CD4-positive, alpha-beta T cell treated with Interleukin-2 at 100 ng/mL for 4 hours (primary cell): ENCODE measurements at regions not wholly inside any gene's neighbourhood (a gene's known extent, or its start where the extent isn't known, plus 50 kb on each side); places are given as distances from the start of the nearest gene placed in this dataset.

ENCODE experiments used
- DNase-seq: peaks from one replicate; pipeline ENCODE4 v3.0.0-alpha.2; 2020; ENCODE audit warnings: low spot score

DNA sequence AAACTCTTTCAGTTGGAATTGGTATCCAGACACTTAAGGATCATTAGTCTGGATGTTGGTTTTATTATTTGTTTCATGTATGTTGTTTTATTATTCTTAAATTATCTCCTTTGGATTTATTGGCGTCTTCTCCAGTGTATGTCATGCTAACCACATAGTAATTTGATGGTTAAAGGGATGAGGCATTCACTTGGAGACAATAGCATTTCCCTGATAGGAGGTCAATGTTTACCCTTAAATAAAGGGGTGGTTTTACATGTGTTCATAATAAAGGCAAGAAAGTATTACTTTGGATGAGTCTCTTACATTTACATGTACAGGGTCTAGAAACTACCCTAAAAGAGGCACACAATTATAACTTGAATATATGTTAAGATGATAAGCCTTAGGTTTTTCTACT lies 51.2 kb upstream of the RNF144B start:
- no peak for DNase-seq

DNA sequence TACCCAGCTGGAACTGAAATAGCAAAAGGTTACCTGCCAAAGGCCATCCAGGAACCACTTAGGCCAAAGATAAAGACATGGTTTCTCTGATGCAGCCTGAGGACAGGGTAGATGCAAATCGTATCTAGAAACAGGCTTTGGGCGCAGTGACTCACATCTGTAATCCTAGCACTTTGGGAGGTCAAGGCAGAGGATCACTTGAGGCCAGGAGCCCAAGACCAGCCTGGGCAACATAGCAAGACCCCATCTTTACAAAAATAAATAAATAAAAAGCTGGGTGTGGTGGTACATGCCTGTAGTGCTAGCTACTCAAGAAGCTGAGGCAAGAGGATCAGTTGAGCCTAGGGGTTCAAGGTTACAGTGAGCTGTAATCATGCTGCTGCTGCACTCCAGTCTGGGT lies 52.9 kb upstream of the RNF144B start:
- DNase-seq: no peak

DNA sequence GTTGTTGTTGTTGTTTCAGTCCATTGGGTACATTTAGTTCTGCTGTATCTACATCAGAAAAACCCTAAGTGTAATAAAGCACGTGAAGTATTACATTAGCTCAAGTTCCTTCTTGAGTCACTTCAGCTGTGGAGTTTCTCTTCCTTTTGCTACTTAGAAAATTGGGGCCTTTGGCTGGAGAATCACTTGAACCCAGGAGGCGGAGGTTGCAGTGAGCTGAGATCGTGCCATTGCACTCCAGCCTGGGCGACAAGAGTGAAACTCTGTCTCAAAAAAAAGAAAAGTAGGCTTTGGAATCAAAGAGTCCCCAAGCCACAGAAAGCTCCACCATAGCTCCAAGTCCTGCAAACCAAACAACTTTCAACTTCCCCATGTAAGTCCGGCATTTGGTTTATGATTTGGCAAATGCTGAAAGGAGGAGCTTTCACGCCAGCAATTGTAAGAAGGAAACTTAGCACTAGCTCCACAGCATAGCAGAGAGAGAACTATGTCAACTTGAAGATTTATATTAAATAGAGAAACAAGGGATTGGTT lies 56.5 kb upstream of the RNF144B start:
- DNase-seq: no peak

DNA sequence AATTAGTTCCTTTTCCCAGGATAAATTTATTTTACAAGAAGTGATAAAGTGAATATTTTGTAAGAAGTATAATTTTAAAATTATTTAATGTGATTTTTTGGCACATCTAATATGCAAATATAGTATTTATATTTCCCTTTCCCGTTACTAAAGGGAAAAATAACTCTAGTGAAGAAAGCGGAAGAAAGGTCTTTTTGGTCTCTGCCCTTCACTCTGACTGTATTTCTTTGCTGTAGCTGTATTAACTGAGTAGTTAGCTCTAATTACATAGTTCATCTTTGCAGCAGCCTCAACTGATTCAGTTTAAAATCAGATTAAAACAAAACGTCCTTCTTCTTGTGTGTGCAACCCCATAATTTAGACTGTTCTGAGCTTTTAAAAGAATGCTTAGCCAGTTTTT lies 57.4 kb upstream of the RNF144B start:
- no peak for DNase-seq

DNA sequence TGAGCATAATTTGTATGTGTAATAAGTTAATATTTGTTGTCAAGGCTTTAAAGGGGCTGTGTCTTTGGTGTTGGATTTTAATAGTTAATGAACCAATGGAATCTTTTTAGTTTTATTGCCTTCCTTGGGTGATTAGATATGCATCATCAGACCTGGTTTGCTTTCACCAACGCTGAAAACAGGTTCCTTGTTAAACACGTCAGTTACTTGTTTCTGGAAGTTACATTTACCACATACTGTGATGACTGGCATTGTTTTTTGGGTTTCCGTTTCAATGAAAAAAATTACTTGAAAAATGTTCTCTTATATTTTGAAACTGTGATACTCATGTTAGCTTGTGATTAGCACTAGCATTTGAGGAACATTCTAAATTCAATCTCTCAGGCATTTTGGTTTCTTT lies 58.6 kb upstream of the RNF144B start:
- no peak for DNase-seq

DNA sequence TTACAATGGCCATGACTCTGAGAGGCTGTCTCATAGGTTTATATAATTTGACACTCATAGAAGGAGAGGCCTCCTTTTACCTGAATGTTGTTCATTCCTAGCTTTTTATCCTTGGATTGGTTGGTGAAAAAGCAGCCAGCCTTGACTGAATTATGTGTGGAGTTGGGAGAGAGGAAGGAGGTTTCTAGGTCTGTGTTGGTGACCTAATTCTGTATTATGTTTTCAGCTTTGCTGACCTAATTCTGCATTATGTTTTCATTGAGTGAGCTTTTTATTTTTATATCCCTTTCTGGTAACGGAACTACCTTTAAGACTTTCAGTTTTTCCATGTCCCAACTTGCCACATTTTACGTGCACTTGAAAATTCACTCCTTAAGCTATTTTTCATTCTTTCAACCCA lies 59.1 kb upstream of the RNF144B start:
- no peak for DNase-seq

DNA sequence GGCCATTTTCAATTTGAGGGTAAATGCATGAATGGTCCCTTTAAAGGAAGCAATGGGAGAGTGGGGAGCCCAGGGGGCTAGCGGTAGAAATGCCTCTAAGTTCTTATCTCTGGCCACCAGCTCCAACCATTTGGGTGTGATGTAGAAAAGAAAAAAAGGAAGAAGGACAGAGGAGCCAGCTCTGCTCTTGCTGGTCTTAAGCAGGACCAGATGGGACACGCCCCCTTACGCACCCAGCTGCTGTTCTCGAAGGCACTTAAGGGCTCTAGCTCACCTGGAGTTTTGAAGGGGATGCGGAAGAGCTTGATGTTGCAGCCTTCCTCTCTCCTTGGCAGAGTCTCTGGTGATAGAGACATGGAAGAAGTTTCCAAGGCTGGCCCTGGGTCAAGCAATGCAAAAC lies 59.5 kb upstream of the RNF144B start:
- no peak for DNase-seq

DNA sequence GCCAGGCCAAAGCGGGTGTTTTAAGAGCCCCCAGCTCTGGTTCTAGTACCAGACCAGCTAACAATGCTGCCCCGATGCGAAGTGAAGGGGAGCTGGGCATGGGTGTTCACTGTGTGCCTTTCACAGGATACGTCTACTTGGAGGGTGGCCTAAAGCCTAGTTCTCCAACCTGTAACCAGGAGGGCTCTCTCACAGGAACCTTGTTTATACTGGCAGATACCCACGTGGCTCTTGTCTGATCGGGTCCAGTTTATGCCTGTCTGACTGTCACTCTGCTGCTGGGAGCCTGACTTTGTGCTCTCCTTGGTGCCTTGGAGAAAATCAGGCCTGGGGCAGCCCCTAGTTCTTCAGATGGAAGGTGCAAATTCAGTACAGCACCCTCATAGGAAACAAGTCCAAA lies 60.2 kb upstream of the RNF144B start:
- no peak for DNase-seq

DNA sequence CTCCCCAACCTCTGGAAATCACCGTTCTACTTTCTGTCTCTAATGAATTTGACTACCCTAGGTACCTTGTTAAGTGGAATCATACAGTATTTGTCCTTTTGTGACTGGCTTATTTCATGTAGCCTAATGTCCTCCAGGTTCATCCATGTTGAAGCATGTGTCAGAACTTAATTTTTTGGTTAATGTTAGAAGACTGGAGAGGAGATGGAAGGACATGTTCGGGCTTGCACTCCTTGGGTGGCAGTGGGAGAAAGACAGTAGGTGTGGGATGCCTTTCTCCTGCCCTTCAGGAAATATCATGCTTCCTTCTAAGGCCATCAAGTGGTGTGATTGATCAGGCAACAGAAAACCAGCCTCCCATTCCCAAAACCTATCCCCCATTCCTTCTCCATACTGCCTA lies 61.1 kb upstream of the RNF144B start:
- DNase-seq: no peak

DNA sequence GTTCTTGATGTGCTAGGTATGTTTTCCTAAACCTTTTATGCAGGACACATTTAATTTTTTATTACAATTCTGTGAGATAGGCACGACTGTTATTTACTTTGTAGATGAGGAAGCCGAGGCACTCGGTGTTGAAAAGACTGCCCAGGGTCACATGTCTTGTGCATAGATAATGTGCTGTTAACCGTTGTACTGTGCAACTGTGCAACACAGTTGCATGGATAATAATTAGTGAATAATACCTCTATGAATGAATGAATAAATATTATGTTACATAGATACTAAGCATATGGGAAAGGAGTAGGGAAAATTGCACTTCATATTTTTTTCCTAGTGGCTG lies 60.3 kb upstream of the DEK start:
- no peak for DNase-seq

DNA sequence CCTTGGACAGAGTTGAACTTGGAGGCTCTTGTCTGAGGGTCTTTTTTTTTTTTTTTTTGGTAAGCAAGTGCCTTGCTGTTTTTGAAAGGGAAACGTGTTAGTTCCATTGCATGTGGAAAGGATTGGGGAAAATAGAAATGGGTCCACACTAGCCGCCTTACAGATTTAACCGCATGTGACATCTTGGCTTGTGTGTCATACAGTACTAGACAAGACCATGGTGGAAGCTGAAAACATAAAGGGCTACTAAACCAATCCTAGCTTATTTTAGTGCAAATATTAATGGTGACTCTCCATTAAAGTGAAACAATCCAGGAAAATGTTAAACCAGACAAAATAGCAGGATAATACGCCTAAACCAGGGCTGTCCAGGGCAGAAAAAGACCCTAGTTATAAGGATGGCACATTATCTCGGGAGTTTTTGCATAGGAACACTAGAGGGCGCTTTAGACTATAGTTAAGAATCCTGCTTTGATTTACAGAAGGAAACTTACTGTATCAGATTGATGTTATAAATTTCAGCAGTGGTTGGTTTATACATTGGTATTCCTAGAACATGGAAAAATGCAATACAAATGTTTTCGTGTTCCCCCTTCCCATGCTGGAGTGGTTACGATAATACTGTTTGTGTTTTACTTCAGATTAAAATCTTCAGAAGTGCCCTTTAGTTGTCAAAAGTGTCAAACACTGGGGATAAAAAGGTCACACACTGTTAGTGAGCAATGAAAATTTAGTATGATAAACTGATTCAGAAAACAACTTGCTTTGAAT lies 59.8 kb upstream of the DEK start:
- DNase-seq: peak; percentile 57

DNA sequence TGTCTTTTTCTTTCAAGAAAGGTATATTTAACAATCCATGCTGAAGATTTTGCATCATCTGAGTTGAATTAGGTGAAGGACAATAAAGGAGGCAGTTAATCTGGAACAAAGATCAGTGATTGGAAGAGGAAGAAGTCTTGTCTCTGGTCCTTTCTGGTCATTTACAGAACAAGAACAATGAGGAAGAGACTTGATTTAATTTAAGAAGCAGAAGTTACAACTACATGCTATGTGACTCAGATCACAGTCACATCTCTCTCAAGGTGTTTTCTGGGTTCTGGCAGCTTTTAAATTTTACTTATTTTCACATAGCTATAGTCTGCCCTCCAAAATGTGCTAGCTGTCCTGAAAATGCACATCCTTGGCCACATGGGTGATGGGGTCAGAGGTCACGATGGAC lies 53.5 kb upstream of the DEK start:
- no peak for DNase-seq

DNA sequence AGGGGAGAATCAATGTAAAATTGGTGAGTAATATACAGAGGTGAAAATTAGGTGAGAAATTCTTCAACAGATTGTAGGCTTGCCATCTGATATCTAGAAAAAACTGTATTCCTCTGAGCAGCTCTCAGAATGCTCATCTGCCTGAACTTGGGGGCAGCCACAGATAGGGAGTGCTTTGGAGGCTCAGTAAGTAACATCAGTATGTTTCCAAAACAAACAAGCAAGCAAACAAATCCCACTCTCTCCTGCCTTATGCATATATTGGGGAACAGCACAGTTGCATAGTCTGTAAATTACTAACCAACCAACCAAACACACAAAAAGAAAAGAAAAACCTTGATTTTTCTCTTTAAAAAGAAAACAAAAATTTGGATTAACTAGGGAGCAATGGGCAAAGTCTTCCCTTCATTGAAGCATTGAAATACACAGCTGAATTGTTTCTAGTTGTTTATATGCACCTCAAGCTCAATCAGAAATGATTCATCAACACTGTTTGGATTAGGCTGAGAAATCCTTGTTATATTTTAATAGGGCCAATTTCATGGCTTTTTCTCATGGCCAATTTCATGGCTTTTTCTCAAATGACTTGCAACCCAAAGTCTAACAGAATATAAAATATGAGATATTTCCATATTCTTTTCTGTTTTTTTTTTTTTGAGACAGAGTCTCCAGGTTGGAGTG lies 50.1 kb upstream of the DEK start:
- DNase-seq: no peak
